HepG2 (cell line): ENCODE measurements at regions not wholly inside any gene's neighbourhood (a gene's known extent, or its start where the extent isn't known, plus 50 kb on each side); places are given as distances from the start of the nearest gene placed in this dataset.

Experiments used
- BHLHE40 ChIP-seq: IDR thresholded peaks from 2 replicates; pipeline ENCODE4 v1.6.1; 2011; ENCODE audit warnings: low read length, improper control_type of control experiment
- EZH2 ChIP-seq: conservative IDR thresholded peaks from 2 replicates; pipeline ENCODE4 v1.6.1; 2012; ENCODE audit warnings: mild to moderate bottlenecking, low read depth, low read length, moderate library complexity
- FOXA3 ChIP-seq: IDR thresholded peaks from 2 replicates; pipeline ENCODE4 v1.6.1; 2016; ENCODE audit warnings: missing genetic modification reagents, missing compliant biosample characterization
- JUND ChIP-seq: sonication (generic); formaldehyde crosslinking; IDR thresholded peaks from 2 replicates; pipeline ENCODE4 v1.8.0; 2022; ENCODE audit warnings: mild to moderate bottlenecking, missing genetic modification reagents
- KDM2A ChIP-seq: sonication (generic); formaldehyde crosslinking; IDR thresholded peaks from 2 replicates; pipeline ENCODE4 v1.4.0; 2020; ENCODE audit warnings: low read depth, missing genetic modification reagents, borderline replicate concordance
- KLF13 ChIP-seq: sonication (generic); formaldehyde crosslinking; IDR thresholded peaks from 2 replicates; pipeline ENCODE4 v1.4.0; 2020; ENCODE audit warnings: mild to moderate bottlenecking, missing genetic modification reagents
- MTERF4 ChIP-seq: sonication (generic); formaldehyde crosslinking; IDR thresholded peaks from 2 replicates; pipeline ENCODE4 v1.8.0; 2023; ENCODE audit warnings: mild to moderate bottlenecking, missing genetic modification reagents
- MTF2 ChIP-seq: sonication (generic); formaldehyde crosslinking; IDR thresholded peaks from 2 replicates; pipeline ENCODE4 v1.5.0; 2020; ENCODE audit warnings: missing genetic modification reagents, borderline replicate concordance
- NFAT5 ChIP-seq: sonication (generic); formaldehyde crosslinking; IDR thresholded peaks from 2 replicates; pipeline ENCODE4 v1.4.0; 2020; ENCODE audit warnings: missing genetic modification reagents
- NFIC ChIP-seq: IDR thresholded peaks from 2 replicates; pipeline ENCODE4 v1.6.1; 2012; ENCODE audit warnings: mild to moderate bottlenecking, low read length, inconsistent platforms
- PAX8 ChIP-seq: sonication (generic); formaldehyde crosslinking; IDR thresholded peaks from 2 replicates; pipeline ENCODE4 v1.8.0; 2022; ENCODE audit warnings: mild to moderate bottlenecking, missing genetic modification reagents, borderline replicate concordance
- PLRG1 ChIP-seq: fragments of 450-650 bp; conservative IDR thresholded peaks from 2 replicates; pipeline ENCODE4 v1.6.1; 2016
- RBM22 ChIP-seq: fragments of 200-400 bp; formaldehyde crosslinking; optimal IDR thresholded peaks from 2 replicates; pipeline ENCODE3; 2017; ENCODE audit warnings: mild to moderate bottlenecking, low read length, moderate library complexity
- REXO4 ChIP-seq: sonication (generic); formaldehyde crosslinking; IDR thresholded peaks from 2 replicates; pipeline ENCODE4 v1.8.0; 2022; ENCODE audit warnings: missing genetic modification reagents, mild to moderate bottlenecking, borderline replicate concordance
- RXRB ChIP-seq: IDR thresholded peaks from 2 replicates; pipeline ENCODE4 v1.6.1; 2016; ENCODE audit warnings: borderline replicate concordance, missing genetic modification reagents, missing compliant biosample characterization
- SRSF9 ChIP-seq: fragments of 200-400 bp; formaldehyde crosslinking; IDR thresholded peaks from 2 replicates; pipeline ENCODE4 v1.6.1; 2018; ENCODE audit warnings: borderline replicate concordance, mild to moderate bottlenecking, low read depth, low read length; ENCODE audit not compliant: insufficient read depth, poor library complexity, severe bottlenecking
- TRAFD1 ChIP-seq: sonication (generic); formaldehyde crosslinking; IDR thresholded peaks from 2 replicates; pipeline ENCODE4 v1.5.1; 2020; ENCODE audit warnings: missing genetic modification reagents, mild to moderate bottlenecking, borderline replicate concordance
- ZBTB25 ChIP-seq: IDR thresholded peaks from 2 replicates; pipeline ENCODE4 v1.6.1; 2018; ENCODE audit warnings: missing genetic modification reagents
- ZNF891 ChIP-seq: sonication (generic); formaldehyde crosslinking; IDR thresholded peaks from 2 replicates; pipeline ENCODE4 v1.5.0; 2020; ENCODE audit warnings: mild to moderate bottlenecking, missing genetic modification reagents

GRCh38 chr10:113385021-113385999, 167.5 kb upstream of the HABP2 start (continued):
- TF ChIP-seq NFAT5 (CRISPR knock-in tag) (no peak), EZH2 (no peak), KDM2A (CRISPR knock-in tag) (peak; percentile 47; the same call in 1 of the 2 replicates), MTF2 (CRISPR knock-in tag) (no peak), SRSF9 (no peak), PAX8 (no peak), RXRB (CRISPR knock-in tag) (0 out of 2 replicates have a peak, but pooled peaks have one; percentile 15), TRAFD1 (CRISPR knock-in tag) (peak; percentile 79; the same call in 1 of the 2 replicates), KLF13 (CRISPR knock-in tag) (no peak), MTERF4 (CRISPR knock-in tag) (no peak), JUND (CRISPR knock-in tag) (no peak), PLRG1 (no peak), FOXA3 (CRISPR knock-in tag) (no peak), RBM22 (no peak), REXO4 (CRISPR knock-in tag) (no peak), NFIC (no peak), ZNF891 (no peak), BHLHE40 (no peak; the same call in 1 of the 2 replicates), ZBTB25 (CRISPR knock-in tag) (no peak)
